ENCODE measurements at regions not wholly inside any gene's neighbourhood (a gene's known extent, or its start where the extent isn't known, plus 50 kb on each side); places are given as distances from the start of the nearest gene placed in this dataset.

GRCh38 chr12:46558677-46559076, 186.1 kb upstream of the SLC38A2 start:
- TF ChIP-seq CTCF (IDR thresholded peaks at IDR 0.05) (no peak), POLR2A (IDR thresholded peaks at IDR 0.05) (no peak)
